ENCODE measurements at regions not wholly inside any gene's neighbourhood (a gene's known extent, or its start where the extent isn't known, plus 50 kb on each side); places are given as distances from the start of the nearest gene placed in this dataset.

DNA sequence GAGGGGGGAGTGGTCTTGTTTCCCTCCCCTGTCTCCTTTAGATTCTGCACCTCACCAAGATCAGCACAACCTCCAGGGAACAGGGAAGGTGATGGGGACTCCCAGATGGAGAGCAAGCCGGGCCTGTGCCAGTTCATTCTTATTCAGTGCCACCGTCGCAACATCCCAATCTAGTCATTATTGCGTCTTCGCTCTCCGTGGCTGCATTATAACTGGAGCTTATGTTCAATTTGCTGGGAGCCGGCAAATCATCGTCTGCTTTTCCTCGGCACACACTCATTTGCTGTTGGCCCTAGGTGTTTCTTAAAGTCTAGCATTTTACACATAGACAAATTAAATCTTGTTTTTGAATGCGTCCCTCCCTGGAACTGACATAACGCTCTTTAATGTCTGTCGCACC, 1269.7 kb downstream of the BRD1 start:
- TF ChIP-seq, protein P1, sequence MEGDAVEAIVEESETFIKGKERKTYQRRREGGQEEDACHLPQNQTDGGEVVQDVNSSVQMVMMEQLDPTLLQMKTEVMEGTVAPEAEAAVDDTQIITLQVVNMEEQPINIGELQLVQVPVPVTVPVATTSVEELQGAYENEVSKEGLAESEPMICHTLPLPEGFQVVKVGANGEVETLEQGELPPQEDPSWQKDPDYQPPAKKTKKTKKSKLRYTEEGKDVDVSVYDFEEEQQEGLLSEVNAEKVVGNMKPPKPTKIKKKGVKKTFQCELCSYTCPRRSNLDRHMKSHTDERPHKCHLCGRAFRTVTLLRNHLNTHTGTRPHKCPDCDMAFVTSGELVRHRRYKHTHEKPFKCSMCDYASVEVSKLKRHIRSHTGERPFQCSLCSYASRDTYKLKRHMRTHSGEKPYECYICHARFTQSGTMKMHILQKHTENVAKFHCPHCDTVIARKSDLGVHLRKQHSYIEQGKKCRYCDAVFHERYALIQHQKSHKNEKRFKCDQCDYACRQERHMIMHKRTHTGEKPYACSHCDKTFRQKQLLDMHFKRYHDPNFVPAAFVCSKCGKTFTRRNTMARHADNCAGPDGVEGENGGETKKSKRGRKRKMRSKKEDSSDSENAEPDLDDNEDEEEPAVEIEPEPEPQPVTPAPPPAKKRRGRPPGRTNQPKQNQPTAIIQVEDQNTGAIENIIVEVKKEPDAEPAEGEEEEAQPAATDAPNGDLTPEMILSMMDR (IDR thresholded peaks at IDR 0.05; ENCODE audit: insufficient read depth, low read depth, low read length, missing control alignments): no peak
- DNase-seq (ENCODE audit: low read depth): no peak
- no peak overlapping the region for H3K4me3 ChIP-seq (ENCODE audit: low read length)

DNA sequence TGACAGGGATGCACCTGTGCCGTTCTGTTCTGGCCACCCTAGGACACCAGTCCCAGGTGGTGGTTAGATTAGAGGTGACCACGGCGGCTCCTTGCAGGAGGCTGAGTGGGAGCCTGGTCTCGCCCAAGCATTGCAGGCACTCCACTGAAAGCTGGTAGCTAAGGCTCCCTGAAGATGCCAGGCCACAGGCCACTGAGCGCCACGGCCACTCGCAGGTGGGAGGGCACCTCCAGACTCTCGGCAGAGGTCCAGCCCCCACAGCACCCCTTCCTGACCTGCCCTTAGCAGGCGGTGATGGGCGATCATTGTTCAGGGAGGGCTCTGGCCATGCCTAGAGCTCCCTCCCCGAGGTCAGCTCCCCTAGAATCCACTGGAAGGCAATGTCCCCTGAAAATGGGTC, 1270.2 kb downstream of the BRD1 start:
- no peak for DNase-seq (ENCODE audit: low read depth)
- no peak overlapping the region for H3K4me3 ChIP-seq (ENCODE audit: low read length)
- TF ChIP-seq, protein P1 (IDR thresholded peaks at IDR 0.05; ENCODE audit: insufficient read depth, low read depth, low read length, missing control alignments): no peak

DNA sequence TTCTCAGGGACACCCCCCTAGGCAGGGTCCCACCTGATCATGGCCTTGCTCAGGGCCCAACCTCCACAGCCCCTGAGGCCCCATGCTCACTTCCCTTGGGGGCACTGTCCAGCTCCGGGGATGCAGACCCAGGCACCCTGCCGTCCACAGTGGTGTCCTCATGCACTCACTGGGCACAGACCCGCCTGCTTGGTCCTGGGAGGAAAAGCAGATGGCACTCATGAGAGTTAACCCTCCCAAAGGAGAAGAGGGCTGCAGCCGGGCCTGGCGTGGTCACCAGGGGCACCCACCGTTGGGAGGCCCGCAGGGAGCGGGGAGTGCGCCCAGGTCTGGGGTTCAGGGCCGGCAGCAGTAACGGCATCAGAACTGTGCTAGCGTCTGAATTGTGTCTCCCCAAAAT, 1270.9 kb downstream of the BRD1 start:
- TF ChIP-seq, protein P1 (IDR thresholded peaks at IDR 0.05; ENCODE audit: insufficient read depth, low read depth, low read length, missing control alignments): no peak
- no peak for DNase-seq (ENCODE audit: low read depth)
- no peak overlapping the region for H3K4me3 ChIP-seq (ENCODE audit: low read length)

- DNase-seq (ENCODE audit: low read depth): no peak
- TF ChIP-seq, protein P1 (IDR thresholded peaks at IDR 0.05; ENCODE audit: insufficient read depth, low read depth, low read length, missing control alignments): no peak
- H3K4me3 ChIP-seq (ENCODE audit: low read length): no peak overlapping the region
Measured at GRCh38 chr22:48556222-48556621, 1271.5 kb downstream of the BRD1 start.

- DNase-seq (ENCODE audit: low read depth): no peak
- TF ChIP-seq, protein P1 (IDR thresholded peaks at IDR 0.05; ENCODE audit: insufficient read depth, low read depth, low read length, missing control alignments): no peak
Measured at GRCh38 chr22:48555606-48556005, 1272.1 kb downstream of the BRD1 start.

DNA sequence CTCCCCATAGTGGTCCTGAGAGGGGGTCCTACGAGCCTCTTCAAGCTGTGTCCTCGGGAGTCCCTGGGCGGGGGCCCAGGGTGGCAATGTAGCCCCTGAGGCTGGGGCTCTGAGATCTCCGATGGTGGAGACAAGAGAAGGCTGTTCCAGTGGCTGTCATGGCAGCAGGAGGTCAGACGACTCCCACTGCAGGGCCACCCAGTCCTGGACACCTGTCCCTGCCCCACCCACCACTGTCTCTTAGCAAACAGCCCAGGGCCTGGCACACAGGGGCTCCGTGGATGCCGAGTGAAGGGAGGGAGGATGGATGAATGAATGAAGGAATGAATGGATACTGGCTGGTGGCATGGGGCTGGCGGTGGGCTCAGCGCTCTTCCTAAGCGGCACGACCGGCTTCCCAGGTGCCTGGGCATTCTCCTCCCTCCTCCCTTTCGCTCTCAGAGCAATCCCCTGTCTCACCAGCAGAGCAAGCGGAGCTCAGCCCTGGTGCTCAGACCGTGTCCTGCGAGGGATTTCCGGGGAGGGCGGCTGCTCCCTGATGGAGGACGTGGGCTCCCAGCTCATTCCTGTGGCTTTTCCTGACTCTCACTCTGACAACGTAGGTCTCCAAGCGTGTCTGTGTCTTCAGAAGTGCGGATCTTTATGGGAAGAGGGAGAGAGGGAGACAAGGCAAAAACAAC, 1272.6 kb downstream of the BRD1 start:
- no peak for DNase-seq (ENCODE audit: low read depth)
- H3K4me3 ChIP-seq (ENCODE audit: low read length): no peak overlapping the region
- TF ChIP-seq, protein P1 (IDR thresholded peaks at IDR 0.05; ENCODE audit: insufficient read depth, low read depth, low read length, missing control alignments): no peak

More at GRCh38 chr22:48555606-48556005, 1272.1 kb downstream of the BRD1 start:
- H3K4me3 ChIP-seq (ENCODE audit: low read length): no peak overlapping the region

GRCh38 chr22:48553694-48554308, 1273.9 kb downstream of the BRD1 start:
- H3K4me3 ChIP-seq (ENCODE audit: low read length): no peak overlapping the region
- no peak for DNase-seq (ENCODE audit: low read depth)
- TF ChIP-seq, protein P1 (IDR thresholded peaks at IDR 0.05; ENCODE audit: insufficient read depth, low read depth, low read length, missing control alignments): no peak

All from epithelial cell of esophagus (primary cell).